GM12892 (cell line): ENCODE measurements at regions not wholly inside any gene's neighbourhood (a gene's known extent, or its start where the extent isn't known, plus 50 kb on each side); places are given as distances from the start of the nearest gene placed in this dataset.

Experiments
- DNase-seq: peaks from one replicate; pipeline ENCODE4 v3.0.0; 2011; ENCODE audit not compliant: insufficient read length
- FAIRE-seq: peaks from 2 replicates; lab custom pipeline; 2011; peaks lifted over from hg19 to GRCh38; lab: Jason Lieb, UNC
- POLR2A ChIP-seq: IDR thresholded peaks from 2 replicates; pipeline ENCODE4 v1.6.1; 2011; ENCODE audit warnings: low read depth, low read length, control low read depth
- POLR2AphosphoS5 ChIP-seq: IDR thresholded peaks from 2 replicates; pipeline ENCODE4 v1.6.1; 2011; ENCODE audit warnings: low read depth, low read length, control low read depth
- TAF1 ChIP-seq: IDR thresholded peaks from 2 replicates; pipeline ENCODE4 v1.6.1; 2011; ENCODE audit warnings: low read depth, mild to moderate bottlenecking, control low read depth, low read length, borderline replicate concordance

GRCh38 chr14:71183876-71184689 is 276.8 kb downstream of the PCNX1 start:
- FAIRE-seq (no peak), DNase-seq (no peak)
- TF ChIP-seq TAF1 = no peak
- TF ChIP-seq POLR2AphosphoS5 = no peak
- TF ChIP-seq POLR2A = no peak

GRCh38 chr14:71185637-71186036 is 278.4 kb downstream of the PCNX1 start:
- TF ChIP-seq POLR2A (no peak), TAF1 (no peak), POLR2AphosphoS5 (no peak)
- DNase-seq (no peak), FAIRE-seq (no peak)

GRCh38 chr14:71187633-71188356 is 280.5 kb downstream of the PCNX1 start:
- no peak for DNase-seq
- TF ChIP-seq POLR2A = no peak
- TF ChIP-seq POLR2AphosphoS5 = no peak
- TF ChIP-seq TAF1 = no peak
- FAIRE-seq = no peak

- TF ChIP-seq POLR2A = no peak
- TF ChIP-seq TAF1 = no peak
- TF ChIP-seq POLR2AphosphoS5 = no peak
- FAIRE-seq (no peak), DNase-seq (no peak)
Measured at GRCh38 chr14:71190770-71191374, 283.6 kb downstream of the PCNX1 start.

DNA sequence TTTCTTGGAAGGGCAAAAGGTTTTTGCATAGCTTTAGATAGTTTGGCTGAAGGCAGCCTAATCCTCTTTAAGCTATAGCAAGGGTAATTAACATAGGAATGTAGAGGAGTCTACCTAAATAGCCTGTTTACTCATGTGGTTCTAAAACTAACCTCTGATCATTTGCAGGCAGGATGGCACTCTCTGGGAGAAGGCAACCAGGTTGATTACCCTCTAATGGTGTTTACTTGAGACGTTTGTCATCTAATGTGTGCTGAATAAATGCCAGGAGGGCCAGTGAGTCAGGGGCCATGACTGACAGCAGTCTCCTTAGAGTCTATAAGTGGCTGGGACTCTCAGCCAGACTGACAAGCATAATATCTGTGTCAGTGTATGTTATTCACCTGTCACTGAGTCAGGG is 286.4 kb downstream of the PCNX1 start:
- no peak for TF ChIP-seq POLR2AphosphoS5
- TF ChIP-seq POLR2A = no peak
- TF ChIP-seq TAF1 = no peak
- no peak for FAIRE-seq
- DNase-seq = no peak

DNA sequence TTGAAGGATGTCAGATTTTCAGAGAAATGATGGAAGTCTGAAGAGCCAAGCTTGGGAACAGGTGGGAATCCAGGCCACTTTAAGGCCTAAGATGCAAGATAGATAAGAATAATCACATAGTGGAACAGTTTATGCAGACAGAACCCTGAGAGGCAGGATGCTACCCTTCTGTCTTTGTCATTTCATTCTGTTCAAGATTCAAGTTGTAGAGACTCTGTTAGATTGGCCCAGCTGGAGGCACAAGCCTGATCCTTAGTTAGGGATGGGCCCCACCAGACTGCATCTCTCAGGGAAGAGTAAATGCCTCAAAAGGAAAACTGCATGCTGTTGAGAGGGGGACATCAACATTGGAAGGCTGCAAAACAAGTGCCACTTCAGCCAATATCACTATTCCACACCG is 287.0 kb downstream of the PCNX1 start:
- DNase-seq (no peak), FAIRE-seq (no peak)
- TF ChIP-seq TAF1 (no peak), POLR2A (no peak), POLR2AphosphoS5 (no peak)

DNA sequence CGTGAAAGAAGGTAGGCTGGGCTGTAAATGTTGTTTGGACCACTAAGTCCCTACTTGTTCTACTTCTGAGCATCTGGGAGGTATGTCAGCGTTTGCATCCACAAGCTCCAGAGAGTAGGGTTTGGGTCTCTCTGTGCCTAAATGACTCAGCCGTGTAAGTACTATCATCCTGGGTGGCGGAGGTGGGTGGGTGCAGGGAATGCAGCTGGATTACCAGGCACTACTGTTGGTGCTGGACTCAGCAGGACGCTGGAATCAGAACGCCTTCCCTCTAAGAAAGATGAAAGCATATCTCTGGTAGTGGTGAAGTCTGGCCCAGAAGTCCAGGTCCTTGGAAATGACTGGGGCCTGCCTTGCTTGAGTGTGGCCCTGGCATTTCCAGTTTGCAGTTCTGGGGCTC is 289.7 kb downstream of the PCNX1 start:
- FAIRE-seq = no peak
- TF ChIP-seq TAF1 (no peak), POLR2AphosphoS5 (no peak), POLR2A (no peak)
- DNase-seq = no peak

DNA sequence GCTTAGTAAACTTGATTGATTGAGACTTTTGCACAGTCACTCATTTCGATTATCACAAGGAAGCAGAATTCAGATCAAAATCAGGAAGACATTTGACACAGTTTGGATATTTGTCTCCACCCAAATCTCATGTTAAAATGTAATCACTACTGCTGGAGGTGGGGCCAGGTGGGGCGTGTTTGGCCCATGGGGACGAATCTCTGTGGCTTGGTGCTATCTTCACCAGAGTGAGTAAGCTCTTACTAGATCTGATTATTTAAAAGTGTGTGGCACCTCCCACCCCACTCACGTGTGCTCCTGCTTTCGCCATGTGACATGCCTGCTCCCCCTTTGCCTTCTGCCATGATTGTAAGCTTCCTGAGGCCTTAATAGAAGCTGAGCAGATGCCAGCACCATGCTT is 291.4 kb downstream of the PCNX1 start:
- no peak for TF ChIP-seq TAF1
- TF ChIP-seq POLR2AphosphoS5 = no peak
- TF ChIP-seq POLR2A = no peak
- DNase-seq (no peak), FAIRE-seq (no peak)

DNA sequence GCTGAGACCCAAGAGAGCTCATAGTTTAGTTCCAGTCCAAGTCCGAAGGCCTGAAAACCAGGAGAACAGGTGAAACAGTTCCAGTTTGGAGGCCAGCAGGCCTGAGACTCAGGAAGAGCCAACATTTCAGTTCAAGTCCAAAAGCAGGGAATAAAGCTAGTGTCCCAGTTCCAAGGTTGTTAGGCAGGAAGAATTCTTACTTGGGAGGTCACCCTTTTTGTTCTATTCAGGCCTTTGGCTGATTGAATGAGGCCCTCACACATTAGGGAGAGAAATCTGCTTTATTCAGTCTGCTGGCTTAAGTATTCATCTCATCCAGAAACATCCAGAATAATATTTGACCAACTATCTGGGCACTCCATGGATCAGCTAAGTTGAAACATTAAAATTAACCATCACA is 294.6 kb downstream of the PCNX1 start:
- no peak for TF ChIP-seq POLR2AphosphoS5
- DNase-seq (no peak), FAIRE-seq (no peak)

- no peak for DNase-seq
- TF ChIP-seq POLR2AphosphoS5 (no peak), POLR2A (no peak)
- FAIRE-seq = no peak
Measured at GRCh38 chr14:71202881-71203280, 295.6 kb downstream of the PCNX1 start.

DNA sequence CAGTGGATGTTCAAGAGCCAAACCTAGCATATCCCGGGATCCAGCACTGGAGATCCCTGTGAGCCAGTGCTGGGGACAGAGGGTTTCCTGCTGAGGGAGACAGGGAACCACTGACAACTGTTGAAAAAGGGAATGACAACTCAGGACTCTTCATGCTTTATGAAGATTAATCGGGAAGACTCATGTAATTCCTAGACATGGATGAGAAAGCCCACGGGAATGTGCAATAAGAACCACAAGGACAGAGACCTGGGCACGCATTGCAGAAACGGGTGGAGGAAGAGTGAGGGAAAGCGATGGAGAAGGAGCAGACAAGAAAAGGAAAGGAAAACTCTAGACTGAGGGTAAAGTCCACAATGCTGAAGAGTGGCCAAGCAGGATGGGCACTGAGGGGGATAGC is 296.0 kb downstream of the PCNX1 start:
- FAIRE-seq (no peak), DNase-seq (no peak)
- no peak for TF ChIP-seq POLR2A
- TF ChIP-seq POLR2AphosphoS5 = no peak
- no peak for TF ChIP-seq TAF1

GRCh38 chr14:71204231-71204630 is 297.0 kb downstream of the PCNX1 start:
- FAIRE-seq (no peak), DNase-seq (no peak)
- no peak for TF ChIP-seq POLR2AphosphoS5
- TF ChIP-seq TAF1 = no peak
- no peak for TF ChIP-seq POLR2A

DNA sequence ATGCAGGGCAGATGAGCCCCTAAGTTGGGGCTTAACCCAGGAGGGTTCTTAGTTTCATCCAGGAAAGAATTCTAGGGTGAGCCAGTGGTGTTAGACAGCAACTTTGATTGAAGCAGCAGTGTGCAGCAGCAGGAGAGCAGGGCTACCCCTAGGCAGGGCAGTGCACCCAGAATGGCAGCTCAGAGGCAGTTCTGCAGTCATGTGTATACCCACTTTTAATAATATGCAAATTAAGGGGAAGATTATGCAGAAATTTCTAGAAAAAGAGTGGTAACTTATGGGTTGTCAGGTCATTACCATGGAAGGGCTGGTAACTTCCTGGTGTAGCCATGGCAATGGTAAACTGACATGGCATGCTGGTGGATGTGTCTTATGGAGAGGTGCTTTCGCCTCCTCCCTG is 297.5 kb downstream of the PCNX1 start:
- DNase-seq = no peak
- no peak for TF ChIP-seq TAF1
- TF ChIP-seq POLR2AphosphoS5 = no peak
- no peak for TF ChIP-seq POLR2A
- no peak for FAIRE-seq
